PC-9 (cell line): ENCODE measurements at regions not wholly inside any gene's neighbourhood (a gene's known extent, or its start where the extent isn't known, plus 50 kb on each side); places are given as distances from the start of the nearest gene placed in this dataset.

Source experiments
- EZH2 ChIP-seq: fragments of 200-600 bp; sonication (generic); IDR thresholded peaks from 2 replicates; pipeline ENCODE4 v1.8.0; 2017; ENCODE audit warnings: antibody characterized with exemption, low read depth
- TF ChIP-seq, protein P1 (sequence below): fragments of 200-600 bp; sonication (generic); conservative IDR thresholded peaks from 2 replicates; pipeline ENCODE4 v1.6.1; 2017; ENCODE audit warnings: mixed run types, antibody characterized with exemption, mild to moderate bottlenecking, moderate library complexity

DNA sequence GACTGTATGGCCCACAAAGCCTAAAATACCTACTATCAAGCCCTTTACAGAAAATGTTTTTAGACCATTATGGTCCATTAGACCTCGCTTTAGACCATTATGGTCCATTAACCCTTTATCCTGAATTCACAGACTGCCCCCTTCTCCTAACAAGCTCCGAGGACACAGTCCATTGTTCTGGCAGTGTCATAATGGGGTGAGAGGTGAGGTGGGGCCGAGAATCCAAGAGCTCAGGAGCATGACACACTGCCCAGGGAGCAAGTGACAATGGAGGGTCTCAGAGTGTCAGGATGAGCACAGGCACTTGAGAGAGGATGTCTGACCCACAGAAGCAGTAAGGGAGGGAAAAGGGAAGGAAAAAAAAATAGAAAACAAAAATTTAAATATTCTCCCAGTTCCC is 212.4 kb upstream of the NT5E start:
- TF ChIP-seq, protein P1, sequence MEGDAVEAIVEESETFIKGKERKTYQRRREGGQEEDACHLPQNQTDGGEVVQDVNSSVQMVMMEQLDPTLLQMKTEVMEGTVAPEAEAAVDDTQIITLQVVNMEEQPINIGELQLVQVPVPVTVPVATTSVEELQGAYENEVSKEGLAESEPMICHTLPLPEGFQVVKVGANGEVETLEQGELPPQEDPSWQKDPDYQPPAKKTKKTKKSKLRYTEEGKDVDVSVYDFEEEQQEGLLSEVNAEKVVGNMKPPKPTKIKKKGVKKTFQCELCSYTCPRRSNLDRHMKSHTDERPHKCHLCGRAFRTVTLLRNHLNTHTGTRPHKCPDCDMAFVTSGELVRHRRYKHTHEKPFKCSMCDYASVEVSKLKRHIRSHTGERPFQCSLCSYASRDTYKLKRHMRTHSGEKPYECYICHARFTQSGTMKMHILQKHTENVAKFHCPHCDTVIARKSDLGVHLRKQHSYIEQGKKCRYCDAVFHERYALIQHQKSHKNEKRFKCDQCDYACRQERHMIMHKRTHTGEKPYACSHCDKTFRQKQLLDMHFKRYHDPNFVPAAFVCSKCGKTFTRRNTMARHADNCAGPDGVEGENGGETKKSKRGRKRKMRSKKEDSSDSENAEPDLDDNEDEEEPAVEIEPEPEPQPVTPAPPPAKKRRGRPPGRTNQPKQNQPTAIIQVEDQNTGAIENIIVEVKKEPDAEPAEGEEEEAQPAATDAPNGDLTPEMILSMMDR = no peak
- no peak for TF ChIP-seq EZH2
